OCI-LY3 (cell line): ENCODE measurements at regions not wholly inside any gene's neighbourhood (a gene's known extent, or its start where the extent isn't known, plus 50 kb on each side); places are given as distances from the start of the nearest gene placed in this dataset.

ENCODE experiments used
- CTCF ChIP-seq: fragments of 200-600, 300-600 bp; sonication (generic); IDR thresholded peaks from 2 replicates; pipeline ENCODE4 v1.5.1; 2014; ENCODE audit warnings: antibody characterized with exemption, low read length, low read depth
- EZH2phosphoT487 ChIP-seq: fragments of 200-600 bp; shearing (Covaris generic); IDR thresholded peaks from 2 replicates; pipeline ENCODE4 v1.6.1; 2018; ENCODE audit warnings: antibody characterized with exemption, mixed run types, low read depth

GRCh38 chr3:851098-851790 is 241.6 kb upstream of the CNTN6 start:
- TF ChIP-seq CTCF (peak; percentile 73), EZH2phosphoT487 (no peak)
